NT2/D1 (cell line): ENCODE measurements at regions not wholly inside any gene's neighbourhood (a gene's known extent, or its start where the extent isn't known, plus 50 kb on each side); places are given as distances from the start of the nearest gene placed in this dataset.

Experiments used
- SUZ12 ChIP-seq: IDR thresholded peaks from 2 replicates; pipeline ENCODE4 v1.6.1; 2011; ENCODE audit not compliant: insufficient read length, insufficient read depth; ENCODE audit errors: extremely low read depth
- YY1 ChIP-seq: IDR thresholded peaks from 2 replicates; pipeline ENCODE4 v1.6.1; 2011; ENCODE audit not compliant: insufficient read length, insufficient read depth
- ZNF274 ChIP-seq: IDR thresholded peaks from 2 replicates; pipeline ENCODE4 v1.6.1; 2011; ENCODE audit warnings: mild to moderate bottlenecking, low read depth, low read length

GRCh38 chr2:39914949-39915348 is 135.9 kb upstream of the THUMPD2 start:
- TF ChIP-seq ZNF274 (no peak), YY1 (no peak), SUZ12 (no peak)
